GM21390 (cell line): ENCODE measurements at regions not wholly inside any gene's neighbourhood (a gene's known extent, or its start where the extent isn't known, plus 50 kb on each side); places are given as distances from the start of the nearest gene placed in this dataset.

Experiments used
- ATAC-seq: cut with Tn5 transposase; IDR thresholded peaks from one replicate; pipeline ENCODE4 v1.9.1; 2021; ENCODE audit not compliant: unreplicated experiment

DNA sequence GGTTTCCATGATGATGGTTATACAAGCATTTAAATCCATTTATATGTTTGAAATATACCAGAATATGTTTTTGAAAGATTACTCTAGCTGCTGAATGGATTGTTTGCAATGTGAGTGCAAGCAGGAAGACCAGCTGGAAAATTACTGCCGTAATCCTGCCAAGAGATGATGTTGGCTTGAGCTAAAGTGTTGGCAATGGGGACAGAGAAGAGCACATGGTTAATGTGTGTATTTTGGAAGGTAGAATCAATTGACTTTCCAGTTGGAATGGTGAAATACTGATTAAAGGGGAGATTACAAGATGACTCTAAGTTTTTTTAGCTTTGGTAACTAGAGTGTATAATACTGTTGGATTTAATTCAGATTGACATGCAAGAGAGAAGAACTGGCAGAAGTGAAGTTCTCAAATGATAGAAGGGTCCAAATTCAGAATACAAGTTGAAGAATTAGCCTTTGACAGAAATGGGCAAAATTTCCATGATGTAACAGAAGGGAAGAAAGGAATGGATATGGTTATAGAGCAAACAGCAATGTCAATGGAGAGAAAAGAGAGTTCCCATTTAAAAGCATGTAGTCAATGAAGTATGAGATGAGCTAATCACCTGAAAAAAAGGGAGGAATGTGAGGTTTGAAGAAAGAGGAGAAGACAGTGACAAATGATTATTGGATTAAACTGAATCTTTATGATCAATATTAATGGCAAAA is 422.0 kb downstream of the CDC14C start:
- no peak for ATAC-seq

- no peak for ATAC-seq
These were observed 406.4 kb upstream of the VWC2 start for GRCh38 chr7:49367072-49367471.

- ATAC-seq: no peak
These were observed 401.7 kb upstream of the VWC2 start for GRCh38 chr7:49371771-49372170.

DNA sequence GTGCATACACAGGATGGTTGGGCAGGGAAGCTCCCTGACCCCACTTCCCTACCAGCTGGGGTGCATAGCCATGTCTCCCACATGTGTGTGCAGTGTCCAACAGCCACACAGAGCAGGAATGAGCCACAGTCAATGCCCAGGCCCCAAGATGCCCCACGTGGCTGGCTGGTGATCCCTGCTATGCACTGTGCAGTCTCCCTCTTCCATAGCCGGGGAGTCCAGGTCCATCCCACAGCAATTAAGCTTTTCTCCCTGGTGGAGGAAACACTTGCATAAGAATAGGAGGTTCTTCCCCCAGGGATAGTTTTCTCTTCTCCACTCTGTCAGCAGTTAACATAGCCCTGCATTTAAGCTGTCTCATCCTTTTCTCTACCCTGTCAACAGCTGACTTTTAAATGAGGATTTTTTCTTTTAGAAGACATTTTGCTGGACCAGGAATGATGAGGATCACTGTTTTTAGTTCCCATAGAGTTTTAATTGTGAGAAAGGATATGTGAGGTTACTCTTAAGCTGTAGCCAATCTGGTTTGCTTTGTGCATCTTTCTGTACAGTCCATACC is 396.5 kb upstream of the VWC2 start:
- no peak for ATAC-seq

GRCh38 chr7:49386792-49387191 is 386.6 kb upstream of the VWC2 start:
- ATAC-seq: no peak

- ATAC-seq: no peak
These were observed 383.5 kb upstream of the VWC2 start for GRCh38 chr7:49389871-49390479.

DNA sequence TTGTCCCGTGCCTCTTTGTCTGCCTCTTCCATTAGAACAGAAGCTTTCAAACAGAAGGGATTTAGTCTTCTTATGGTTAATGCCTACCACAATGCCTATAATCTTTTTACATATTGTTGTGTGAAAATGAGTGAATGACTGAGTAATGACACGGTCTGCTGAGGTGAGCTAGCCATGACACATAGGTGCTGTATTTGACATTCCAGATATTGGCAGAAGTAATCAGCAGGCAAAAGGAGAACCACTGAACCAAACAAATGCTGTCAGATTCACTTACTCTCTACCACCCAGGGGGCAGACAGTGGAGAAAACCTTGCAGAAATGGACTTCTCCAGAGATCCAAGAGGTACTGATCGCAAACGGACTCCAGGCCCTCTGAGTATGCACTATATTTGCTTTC is 377.2 kb upstream of the VWC2 start:
- ATAC-seq: no peak

DNA sequence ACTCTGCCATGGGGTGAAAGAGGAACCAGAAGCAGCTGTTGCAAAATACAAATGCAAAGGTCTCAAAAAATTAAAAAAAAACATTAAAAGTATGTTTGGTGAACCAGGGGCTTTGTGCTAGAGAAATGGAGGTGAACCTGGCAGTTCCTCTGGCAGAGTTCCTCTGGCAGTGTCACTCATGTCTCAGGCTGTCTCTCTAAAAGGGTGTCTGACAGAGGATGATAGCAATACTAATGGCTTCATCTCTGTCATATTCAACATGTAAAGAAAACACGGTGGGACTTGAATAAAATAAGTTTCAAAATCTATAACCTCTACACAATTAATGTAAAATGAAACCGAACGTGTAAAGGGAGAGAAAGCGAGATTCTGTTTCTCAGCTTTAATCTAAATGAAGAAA is 375.7 kb upstream of the VWC2 start:
- no peak for ATAC-seq

DNA sequence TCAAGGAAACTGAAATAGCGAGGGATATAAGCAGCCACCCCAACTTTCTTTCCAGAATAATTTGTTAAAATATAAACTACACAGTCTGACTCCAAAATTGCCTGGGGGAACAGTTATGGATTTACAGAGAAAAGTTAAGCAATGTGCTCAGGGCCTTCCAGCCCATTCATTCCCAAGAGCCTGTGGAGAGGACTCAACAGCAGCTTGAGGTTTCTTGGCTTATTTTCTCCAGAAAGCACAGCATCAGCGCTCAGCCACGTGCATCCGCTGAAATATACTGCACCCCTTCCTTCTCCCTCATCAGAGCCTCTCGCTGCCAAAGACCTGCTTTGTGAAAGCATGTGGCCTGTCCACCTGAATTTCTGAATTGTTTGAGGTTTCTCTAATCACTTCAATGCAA is 375.2 kb upstream of the VWC2 start:
- no peak for ATAC-seq

- ATAC-seq: no peak
These were observed 374.7 kb upstream of the VWC2 start for GRCh38 chr7:49398746-49399145.

- no peak for ATAC-seq
These were observed 372.4 kb upstream of the VWC2 start for GRCh38 chr7:49400891-49401550.

- no peak for ATAC-seq
These were observed 369.6 kb upstream of the VWC2 start for GRCh38 chr7:49403844-49404243.

GRCh38 chr7:49407205-49407604 is 366.2 kb upstream of the VWC2 start:
- no peak for ATAC-seq

- ATAC-seq: no peak
These were observed 356.4 kb upstream of the VWC2 start for GRCh38 chr7:49417034-49417433.

GRCh38 chr7:49418963-49419362 is 354.5 kb upstream of the VWC2 start:
- no peak for ATAC-seq

- no peak for ATAC-seq
These were observed 350.9 kb upstream of the VWC2 start for GRCh38 chr7:49422564-49422963.

- no peak for ATAC-seq
These were observed 349.3 kb upstream of the VWC2 start for GRCh38 chr7:49424109-49424508.

DNA sequence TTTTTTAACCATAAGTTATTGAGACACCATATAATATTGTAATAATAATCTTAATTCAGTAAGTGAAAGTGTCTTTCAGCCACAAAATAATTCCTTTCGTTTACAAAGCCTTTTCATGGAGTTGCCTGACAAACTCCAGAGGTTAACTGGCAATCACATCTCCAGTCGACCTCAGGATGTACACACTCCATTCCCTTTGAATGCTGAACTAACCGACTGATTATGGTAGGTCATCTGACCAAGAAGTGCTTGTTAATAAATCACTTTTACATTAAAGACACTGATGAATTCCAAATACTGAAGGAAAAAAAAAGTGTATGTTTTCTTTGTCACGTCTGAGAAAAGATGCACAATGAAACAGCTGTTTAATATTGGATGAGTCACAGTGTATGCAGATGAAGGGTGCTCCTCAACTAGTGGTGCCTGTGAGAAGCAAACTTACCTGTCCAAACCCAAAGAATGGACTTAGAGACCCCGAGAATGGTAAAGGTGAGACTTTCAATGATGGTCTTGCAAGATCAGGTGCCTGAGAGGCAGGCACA is 348.1 kb upstream of the VWC2 start:
- ATAC-seq: no peak

DNA sequence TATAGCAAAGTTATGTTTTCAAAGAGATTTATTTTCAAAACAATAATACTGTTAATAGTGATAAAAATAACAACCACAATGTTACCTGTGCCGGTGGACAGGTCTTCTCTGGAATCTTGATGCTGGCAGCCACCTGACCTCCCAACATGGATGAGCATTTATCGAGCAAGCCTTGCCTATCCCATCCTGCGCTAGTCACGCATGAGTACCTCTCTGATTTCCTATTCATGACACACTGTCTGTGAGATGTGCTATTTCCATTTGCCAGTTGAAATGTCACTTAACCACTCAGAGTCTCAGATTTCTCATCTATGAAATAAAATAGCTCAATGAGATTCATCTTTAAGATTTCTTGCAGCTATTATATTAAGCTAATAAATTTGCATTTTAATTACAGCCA is 341.2 kb upstream of the VWC2 start:
- no peak for ATAC-seq

DNA sequence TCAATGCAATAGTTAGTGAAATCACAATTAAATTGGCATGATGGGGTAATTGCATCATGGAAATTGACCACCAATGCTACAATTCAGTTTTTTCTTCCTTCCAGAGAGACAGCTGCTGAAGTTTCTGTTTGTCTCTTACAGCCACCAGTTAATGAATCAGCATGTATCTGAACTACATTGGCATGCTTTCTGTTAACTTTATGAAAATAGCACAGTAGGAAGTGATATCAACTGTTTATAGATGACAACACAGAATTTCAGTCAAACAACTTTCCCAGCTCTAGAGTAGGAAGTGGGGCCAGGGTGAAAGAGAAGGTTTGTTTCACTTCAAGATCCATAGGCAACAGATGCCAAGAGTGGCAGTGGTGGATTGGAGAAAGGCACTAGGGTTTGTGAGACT is 339.6 kb upstream of the VWC2 start:
- ATAC-seq: no peak

- ATAC-seq: no peak
These were observed 338.6 kb upstream of the VWC2 start for GRCh38 chr7:49434846-49435245.

- ATAC-seq: no peak
These were observed 335.2 kb upstream of the VWC2 start for GRCh38 chr7:49438281-49438680.
